ENCODE measurements at regions not wholly inside any gene's neighbourhood (a gene's known extent, or its start where the extent isn't known, plus 50 kb on each side); places are given as distances from the start of the nearest gene placed in this dataset.

GRCh38 chrX:79524642-79525041 is 157.5 kb upstream of the ITM2A start:
- DNase-seq (ENCODE audit: low read depth), result no peak
- no peak overlapping the region for H3K4me3 ChIP-seq (ENCODE audit: control insufficient read depth, low read depth, low read length)
- TF ChIP-seq CTCF (IDR thresholded peaks at IDR 0.05; ENCODE audit: control insufficient read depth, insufficient read depth, low read depth, low read length, missing control alignments), result peak; percentile 39

- no peak for TF ChIP-seq CTCF (IDR thresholded peaks at IDR 0.05; ENCODE audit: control insufficient read depth, insufficient read depth, low read depth, low read length, missing control alignments)
- DNase-seq (ENCODE audit: low read depth), result no peak
- H3K4me3 ChIP-seq (ENCODE audit: control insufficient read depth, low read depth, low read length), result no peak overlapping the region
Measured at GRCh38 chrX:79515529-79515928, 148.4 kb upstream of the ITM2A start.

GRCh38 chrX:79511799-79512198 is 144.7 kb upstream of the ITM2A start:
- H3K4me3 ChIP-seq (ENCODE audit: control insufficient read depth, low read depth, low read length), result no peak overlapping the region
- TF ChIP-seq CTCF (IDR thresholded peaks at IDR 0.05; ENCODE audit: control insufficient read depth, insufficient read depth, low read depth, low read length, missing control alignments), result no peak
- no peak for DNase-seq (ENCODE audit: low read depth)

- no peak for DNase-seq (ENCODE audit: low read depth)
- TF ChIP-seq CTCF (IDR thresholded peaks at IDR 0.05; ENCODE audit: control insufficient read depth, insufficient read depth, low read depth, low read length, missing control alignments), result no peak
- H3K4me3 ChIP-seq (ENCODE audit: control insufficient read depth, low read depth, low read length), result no peak overlapping the region
Measured at GRCh38 chrX:79506001-79506400, 138.9 kb upstream of the ITM2A start.

- DNase-seq (ENCODE audit: low read depth), result no peak
- H3K4me3 ChIP-seq (ENCODE audit: control insufficient read depth, low read depth, low read length), result no peak overlapping the region
- TF ChIP-seq CTCF (IDR thresholded peaks at IDR 0.05; ENCODE audit: control insufficient read depth, insufficient read depth, low read depth, low read length, missing control alignments), result no peak
Measured at GRCh38 chrX:79482686-79483085, 115.6 kb upstream of the ITM2A start.

GRCh38 chrX:79477691-79478090 is 110.6 kb upstream of the ITM2A start:
- DNase-seq (ENCODE audit: low read depth), result no peak
- H3K4me3 ChIP-seq (ENCODE audit: control insufficient read depth, low read depth, low read length), result no peak overlapping the region
- no peak for TF ChIP-seq CTCF (IDR thresholded peaks at IDR 0.05; ENCODE audit: control insufficient read depth, insufficient read depth, low read depth, low read length, missing control alignments)

- DNase-seq (ENCODE audit: low read depth), result no peak
- H3K4me3 ChIP-seq (ENCODE audit: control insufficient read depth, low read depth, low read length), result no peak overlapping the region
- TF ChIP-seq CTCF (IDR thresholded peaks at IDR 0.05; ENCODE audit: control insufficient read depth, insufficient read depth, low read depth, low read length, missing control alignments), result no peak
Measured at GRCh38 chrX:79466636-79467035, 99.5 kb upstream of the ITM2A start.
